ENCODE measurements at regions not wholly inside any gene's neighbourhood (a gene's known extent, or its start where the extent isn't known, plus 50 kb on each side); places are given as distances from the start of the nearest gene placed in this dataset.
"Not testable (repeated sequence)": the region's sequence is repeated elsewhere in the genome, so short reads cannot be mapped to it uniquely, and the experiment has no call there.

- no peak for DNase-seq (ENCODE audit: low read depth in 3 of 3, low spot score in 2 of 3)
These were observed 135.4 kb upstream of the TAS2R1 start for GRCh38 chr5:9765419-9766140.

GRCh38 chr5:9761706-9762105 lies 131.6 kb upstream of the TAS2R1 start:
- no peak for DNase-seq (ENCODE audit: low read depth in 3 of 3, low spot score in 2 of 3)

GRCh38 chr5:9752670-9753069 lies 122.5 kb upstream of the TAS2R1 start:
- DNase-seq (ENCODE audit: low read depth in 3 of 3, low spot score in 2 of 3): not testable (repeated sequence)

GRCh38 chr5:9743507-9743906 lies 113.4 kb upstream of the TAS2R1 start:
- DNase-seq (ENCODE audit: low read depth in 3 of 3, low spot score in 2 of 3): no peak

- DNase-seq (ENCODE audit: low read depth in 3 of 3, low spot score in 2 of 3): no peak
These were observed 112.7 kb upstream of the TAS2R1 start for GRCh38 chr5:9742848-9743247.

DNA sequence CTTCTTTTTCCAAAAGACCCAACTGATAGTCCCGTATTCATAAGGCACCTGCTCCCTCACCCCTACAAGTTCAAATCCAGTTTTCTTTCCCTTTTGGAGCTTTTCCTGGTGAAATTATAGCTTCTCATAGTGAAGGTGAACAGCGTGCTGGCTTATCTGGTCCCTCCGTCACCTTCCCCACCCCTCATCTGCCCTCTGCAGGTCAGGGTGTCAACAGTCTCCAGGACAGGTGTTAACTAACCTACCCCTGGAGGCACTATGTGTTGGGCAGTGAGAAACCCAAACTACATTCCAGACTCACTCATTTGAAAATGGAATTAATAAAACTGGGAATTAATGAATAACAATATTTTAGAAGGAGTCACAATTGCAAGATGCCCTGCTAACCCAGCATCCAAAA lies 109.0 kb upstream of the TAS2R1 start:
- DNase-seq (ENCODE audit: low read depth in 3 of 3, low spot score in 2 of 3): no peak

- no peak for DNase-seq (ENCODE audit: low read depth in 3 of 3, low spot score in 2 of 3)
These were observed 107.1 kb upstream of the TAS2R1 start for GRCh38 chr5:9737265-9737664.

DNA sequence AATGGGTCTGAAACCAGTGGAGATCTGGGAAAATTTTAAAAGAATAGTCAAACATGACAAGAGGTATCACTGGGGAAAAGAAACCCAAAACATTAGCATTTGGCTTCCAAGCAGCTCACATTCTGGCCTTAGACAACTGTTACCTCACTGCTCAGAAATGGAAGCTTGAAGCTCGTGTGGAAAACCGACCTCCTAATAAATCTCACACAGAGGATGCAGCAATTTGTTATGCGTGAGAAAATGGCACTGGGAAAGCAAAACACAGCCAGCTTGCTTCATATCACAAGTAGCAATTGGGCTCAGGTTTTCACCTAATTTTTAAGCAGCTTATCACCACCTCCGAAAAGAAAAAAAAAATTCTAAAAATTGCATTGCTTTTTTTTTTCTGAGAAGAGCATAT lies 103.3 kb upstream of the TAS2R1 start:
- DNase-seq (ENCODE audit: low read depth in 3 of 3, low spot score in 2 of 3): no peak

- no peak for DNase-seq (ENCODE audit: low read depth in 3 of 3, low spot score in 2 of 3)
These were observed 101.0 kb upstream of the TAS2R1 start for GRCh38 chr5:9731159-9731558.

DNA sequence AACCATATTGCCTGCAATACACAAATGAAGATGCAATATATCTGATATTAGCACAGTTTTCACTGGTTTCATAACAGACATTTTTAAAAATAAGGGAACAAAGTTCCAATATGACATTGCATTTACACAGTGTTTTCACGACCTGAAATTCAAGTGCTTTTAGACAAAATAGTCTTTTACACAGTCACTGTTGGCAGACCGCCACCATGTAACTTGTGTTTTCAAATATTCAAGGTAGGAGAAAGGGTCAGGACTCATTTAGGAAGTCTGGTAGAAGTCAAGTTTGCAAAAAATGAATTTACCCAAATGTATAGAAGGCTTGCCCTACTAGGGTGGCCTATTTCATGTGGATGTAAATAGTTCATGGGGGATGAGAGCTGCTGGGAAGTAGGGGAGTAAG lies 98.1 kb upstream of the TAS2R1 start:
- DNase-seq (ENCODE audit: low read depth in 3 of 3, low spot score in 2 of 3): no peak

- DNase-seq (ENCODE audit: low read depth in 3 of 3, low spot score in 2 of 3): no peak
These were observed 96.8 kb upstream of the TAS2R1 start for GRCh38 chr5:9726931-9727330.

DNA sequence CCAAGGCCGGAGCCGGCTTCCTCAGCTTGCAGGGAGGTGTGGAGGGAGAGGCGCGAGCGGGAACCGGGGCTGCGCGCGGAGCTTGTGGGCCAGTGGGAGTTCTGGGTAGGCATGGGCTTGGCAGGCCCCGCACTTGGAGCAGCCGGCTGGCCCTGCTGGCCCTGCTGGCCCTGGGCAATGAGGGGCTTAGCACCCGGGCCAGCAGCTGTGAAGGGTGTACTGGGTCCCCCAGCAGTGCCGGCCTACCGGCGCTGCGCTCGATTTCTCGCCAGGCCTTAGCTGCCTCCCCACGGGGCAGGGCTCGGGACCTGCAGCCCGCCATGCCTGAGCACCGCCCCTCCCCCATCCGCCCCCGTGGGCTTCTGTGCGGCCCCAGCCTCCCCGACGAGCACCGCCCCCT lies 95.1 kb upstream of the TAS2R1 start:
- not testable (repeated sequence) for DNase-seq (ENCODE audit: low read depth in 3 of 3, low spot score in 2 of 3)

- no peak for DNase-seq (ENCODE audit: low read depth in 3 of 3, low spot score in 2 of 3)
These were observed 94.6 kb upstream of the TAS2R1 start for GRCh38 chr5:9724707-9725106.

DNA sequence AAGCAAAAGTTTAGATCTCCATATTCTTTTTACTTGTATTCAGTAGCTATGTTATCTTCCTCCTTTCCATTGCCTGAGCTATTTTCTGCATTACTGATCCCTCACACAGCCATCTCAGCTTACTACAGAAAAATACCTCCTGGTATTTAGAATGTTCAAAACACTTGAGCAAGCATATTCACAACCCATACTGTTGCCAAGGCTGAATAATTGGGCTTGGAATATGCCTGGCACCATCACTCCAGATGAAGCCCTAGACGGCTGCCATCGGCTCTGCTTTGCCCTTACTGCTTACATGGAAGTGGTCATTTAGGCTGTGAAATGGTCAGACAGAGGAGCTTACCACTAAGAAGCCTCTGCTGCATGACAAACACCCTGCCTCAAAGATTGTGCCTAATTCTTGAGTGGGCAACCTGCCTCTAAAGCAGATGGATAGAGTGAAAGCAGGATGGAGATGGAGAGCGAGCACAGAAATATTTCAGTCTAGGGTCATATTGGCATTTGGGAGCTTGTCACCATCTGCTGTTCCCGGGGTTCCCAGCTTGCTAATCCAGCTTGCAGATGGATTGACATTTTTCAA lies 92.5 kb upstream of the TAS2R1 start:
- DNase-seq (ENCODE audit: low read depth in 3 of 3, low spot score in 2 of 3): no peak

DNA sequence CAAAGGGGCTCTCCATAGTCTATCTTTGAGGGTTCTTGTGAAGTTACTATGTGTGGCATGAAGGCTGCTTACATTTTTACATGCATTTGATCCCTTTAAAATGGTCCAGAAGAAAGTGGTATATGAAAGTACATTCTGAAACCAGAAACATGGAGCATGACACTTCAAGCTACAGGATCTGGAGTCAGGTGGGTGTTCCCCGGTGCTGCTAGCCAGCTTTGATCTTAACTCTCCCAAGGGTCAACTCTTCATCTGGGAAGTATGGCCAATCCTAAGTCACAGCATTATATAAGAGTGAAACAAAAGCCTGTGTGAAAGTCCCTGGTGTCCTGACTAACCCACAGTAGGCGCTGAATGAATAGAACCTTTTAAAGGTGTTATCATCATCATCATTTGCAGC lies 91.0 kb upstream of the TAS2R1 start:
- DNase-seq (ENCODE audit: low read depth in 3 of 3, low spot score in 2 of 3): no peak

DNA sequence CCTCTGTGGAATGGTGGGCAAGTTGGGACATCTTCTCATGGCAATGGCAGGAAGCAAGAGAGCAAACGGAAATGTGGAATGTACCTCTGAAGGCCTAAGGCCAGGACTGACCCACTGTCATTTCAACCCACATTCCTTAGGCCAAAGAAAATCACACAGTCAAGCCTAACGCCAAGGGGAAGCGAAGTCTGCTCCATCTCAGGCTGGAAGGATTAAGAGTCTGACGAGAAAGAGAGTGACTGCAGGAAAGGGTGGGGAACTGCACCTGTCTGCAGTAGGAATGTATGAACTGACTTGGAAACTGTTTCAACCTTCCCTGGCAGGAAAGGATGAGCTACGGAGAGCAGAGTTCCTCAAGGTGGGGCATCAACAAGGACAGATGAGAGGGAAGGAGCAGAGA lies 90.2 kb upstream of the TAS2R1 start:
- no peak for DNase-seq (ENCODE audit: low read depth in 3 of 3, low spot score in 2 of 3)

- no peak for DNase-seq (ENCODE audit: low read depth in 3 of 3, low spot score in 2 of 3)
These were observed 86.7 kb upstream of the TAS2R1 start for GRCh38 chr5:9716838-9717281.

DNA sequence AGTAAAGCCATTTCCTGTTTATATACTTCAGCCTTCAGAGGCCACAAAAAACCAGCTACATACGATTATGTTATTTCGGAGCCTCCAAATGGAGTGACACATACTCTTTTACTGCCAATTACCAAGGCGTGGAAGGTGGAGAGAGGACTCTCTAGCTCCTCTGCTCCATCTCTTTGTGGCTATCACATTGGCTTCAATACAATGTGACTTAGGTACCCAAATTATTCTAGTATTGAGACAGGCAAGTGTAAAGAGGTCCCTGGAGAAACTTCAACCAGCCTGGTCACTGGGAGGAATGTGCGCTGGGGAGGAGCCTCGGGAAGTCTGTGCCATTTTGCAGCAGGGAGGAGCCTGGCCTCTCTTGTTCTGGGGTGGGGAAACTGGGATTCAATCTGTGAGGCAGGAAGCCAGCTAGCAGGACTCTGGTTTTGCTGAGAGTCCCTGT lies 85.8 kb upstream of the TAS2R1 start:
- no peak for DNase-seq (ENCODE audit: low read depth in 3 of 3, low spot score in 2 of 3)

- no peak for DNase-seq (ENCODE audit: low read depth in 3 of 3, low spot score in 2 of 3)
These were observed 83.9 kb upstream of the TAS2R1 start for GRCh38 chr5:9713959-9714586.

GRCh38 chr5:9713356-9713755 lies 83.2 kb upstream of the TAS2R1 start:
- peak; percentile 15 to 23 (median 23) for DNase-seq (ENCODE audit: low read depth in 3 of 3, low spot score in 2 of 3)

- no peak for DNase-seq (ENCODE audit: low read depth in 3 of 3, low spot score in 2 of 3)
These were observed 82.8 kb upstream of the TAS2R1 start for GRCh38 chr5:9712911-9713310.

DNA sequence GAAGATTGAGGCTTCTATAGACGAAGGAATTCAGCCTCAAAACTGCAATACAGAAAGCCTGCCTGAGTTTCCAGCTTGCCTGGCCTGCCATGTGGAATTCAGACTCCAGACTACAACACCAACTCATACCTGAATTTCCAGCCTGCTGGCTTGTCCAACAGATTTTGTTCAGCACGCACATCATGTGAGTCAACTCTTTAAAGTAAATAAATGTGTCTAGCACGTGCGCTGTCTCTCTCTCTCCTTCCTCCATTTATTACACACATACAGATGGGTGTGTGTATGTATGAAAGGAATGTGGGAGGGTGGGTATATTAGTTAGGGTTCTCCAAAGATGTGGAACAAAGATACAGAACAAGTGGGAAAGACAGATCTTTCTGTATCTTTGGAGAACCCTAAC lies 82.4 kb upstream of the TAS2R1 start:
- DNase-seq (ENCODE audit: low read depth in 3 of 3, low spot score in 2 of 3): no peak
